A673 (cell line): ENCODE measurements at regions not wholly inside any gene's neighbourhood (a gene's known extent, or its start where the extent isn't known, plus 50 kb on each side); places are given as distances from the start of the nearest gene placed in this dataset.

ENCODE experiments used
- BruUV-seq: library from RNA; stranded (reverse); fragments of 400-500 nt; replicated peaks from 2 replicates; lab custom pipeline; 2021; lab: Mats Ljungman, UMichigan
- CTCF ChIA-PET: fragments of 300-600 bp; sonication (Branson Sonifier 250); formaldehyde crosslinking; loops from one replicate; lab custom pipeline; 2022; ENCODE audit warnings: antibody characterized with exemption; lab: Charles Lee
- POLR2A ChIA-PET: fragments of 300-600 bp; sonication (Branson Sonifier 250); formaldehyde crosslinking; loops from one replicate; lab custom pipeline; 2022; ENCODE audit warnings: antibody characterized with exemption; ENCODE audit not compliant: low non-redundant PET; lab: Charles Lee
- DNase-seq: peaks from one replicate; pipeline ENCODE4 v3.0.0-alpha.2; 2015; ENCODE audit warnings: low spot score
- H3K27ac ChIP-seq: fragments of 200-600 bp; sonication (generic); 2 replicates; pipeline ENCODE4 v1.5.1; 2016; ENCODE audit warnings: mixed run types, low read depth, mild to moderate bottlenecking, mixed read lengths, antibody characterized with exemption, low read length; ENCODE audit not compliant: poor library complexity, severe bottlenecking
- H3K27me3 ChIP-seq: fragments of 200-600 bp; sonication (generic); replicated peaks from 2 replicates; pipeline ENCODE4 v1.6.1; 2017; ENCODE audit warnings: mixed run types, low read depth, mild to moderate bottlenecking, mixed read lengths, antibody characterized with exemption, low read length; ENCODE audit not compliant: insufficient read depth, poor library complexity
- H3K36me3 ChIP-seq: fragments of 200-600 bp; sonication (generic); 2 replicates; pipeline ENCODE4 v1.6.1; 2016; ENCODE audit warnings: mixed run types, mild to moderate bottlenecking, mixed read lengths, antibody characterized with exemption, low read length; ENCODE audit not compliant: insufficient read depth, poor library complexity, severe bottlenecking
- H3K4me1 ChIP-seq: fragments of 200-600 bp; sonication (generic); 2 replicates; pipeline ENCODE4 v1.6.1; 2017; ENCODE audit warnings: mixed run types, mild to moderate bottlenecking, mixed read lengths, antibody characterized with exemption, low read length; ENCODE audit not compliant: insufficient read depth, poor library complexity, severe bottlenecking
- H3K4me3 ChIP-seq: fragments of 200-600 bp; sonication (generic); 2 replicates; pipeline ENCODE4 v1.5.1; 2016; ENCODE audit warnings: low read depth, mixed run types, mild to moderate bottlenecking, mixed read lengths, low read length; ENCODE audit not compliant: poor library complexity, severe bottlenecking
- H3K9me3 ChIP-seq: fragments of 200-600 bp; sonication (generic); 2 replicates; pipeline ENCODE4 v1.6.1; 2016; ENCODE audit warnings: mixed run types, low read depth, mild to moderate bottlenecking, mixed read lengths, antibody characterized with exemption, low read length; ENCODE audit not compliant: poor library complexity, severe bottlenecking
- EZH2 ChIP-seq: fragments of 200-600 bp; sonication (generic); IDR thresholded peaks from 2 replicates; pipeline ENCODE4 v1.6.1; 2017; ENCODE audit warnings: borderline replicate concordance, low read depth, mild to moderate bottlenecking, mixed read lengths, antibody characterized with exemption, low read length; ENCODE audit not compliant: poor library complexity, severe bottlenecking
- intact Hi-C: fragments of 100-400 bp; cut with micrococcal nuclease; formaldehyde crosslinking; loops from one replicate; pipeline ENCODE4 v1.10.0; 2022; ENCODE audit not compliant: unreplicated experiment
- TF ChIP-seq, protein P1 (sequence below): fragments of 300-800, 200-600 bp; sonication (generic); conservative IDR thresholded peaks from 2 replicates; pipeline ENCODE4 v1.5.1; 2017; ENCODE audit warnings: low read depth, mild to moderate bottlenecking, antibody characterized with exemption, low read length, moderate library complexity, mixed read lengths

- Histone ChIP-seq H3K4me3 (no peak overlapping the region), H3K4me1 (no peaks in the 10 kb centered on the region), H3K9me3 (no peaks in the 10 kb centered on the region), H3K27ac (no peak overlapping the region), H3K27me3 (peaks cover 25% of the 10 kb centered on the region), H3K36me3 (no peaks in the 10 kb centered on the region)
- DNase-seq: no peak
- BruUV-seq: no TSS peak
- ChIA-PET POLR2A (no interaction called here), CTCF (no interaction called here)
- intact Hi-C loops: no loop called here
- TF ChIP-seq, protein P1, sequence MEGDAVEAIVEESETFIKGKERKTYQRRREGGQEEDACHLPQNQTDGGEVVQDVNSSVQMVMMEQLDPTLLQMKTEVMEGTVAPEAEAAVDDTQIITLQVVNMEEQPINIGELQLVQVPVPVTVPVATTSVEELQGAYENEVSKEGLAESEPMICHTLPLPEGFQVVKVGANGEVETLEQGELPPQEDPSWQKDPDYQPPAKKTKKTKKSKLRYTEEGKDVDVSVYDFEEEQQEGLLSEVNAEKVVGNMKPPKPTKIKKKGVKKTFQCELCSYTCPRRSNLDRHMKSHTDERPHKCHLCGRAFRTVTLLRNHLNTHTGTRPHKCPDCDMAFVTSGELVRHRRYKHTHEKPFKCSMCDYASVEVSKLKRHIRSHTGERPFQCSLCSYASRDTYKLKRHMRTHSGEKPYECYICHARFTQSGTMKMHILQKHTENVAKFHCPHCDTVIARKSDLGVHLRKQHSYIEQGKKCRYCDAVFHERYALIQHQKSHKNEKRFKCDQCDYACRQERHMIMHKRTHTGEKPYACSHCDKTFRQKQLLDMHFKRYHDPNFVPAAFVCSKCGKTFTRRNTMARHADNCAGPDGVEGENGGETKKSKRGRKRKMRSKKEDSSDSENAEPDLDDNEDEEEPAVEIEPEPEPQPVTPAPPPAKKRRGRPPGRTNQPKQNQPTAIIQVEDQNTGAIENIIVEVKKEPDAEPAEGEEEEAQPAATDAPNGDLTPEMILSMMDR: no peak
- no peak for TF ChIP-seq EZH2
Observed at GRCh38 chr17:79145548-79145947, 70.9 kb downstream of the ENGASE start.

DNA sequence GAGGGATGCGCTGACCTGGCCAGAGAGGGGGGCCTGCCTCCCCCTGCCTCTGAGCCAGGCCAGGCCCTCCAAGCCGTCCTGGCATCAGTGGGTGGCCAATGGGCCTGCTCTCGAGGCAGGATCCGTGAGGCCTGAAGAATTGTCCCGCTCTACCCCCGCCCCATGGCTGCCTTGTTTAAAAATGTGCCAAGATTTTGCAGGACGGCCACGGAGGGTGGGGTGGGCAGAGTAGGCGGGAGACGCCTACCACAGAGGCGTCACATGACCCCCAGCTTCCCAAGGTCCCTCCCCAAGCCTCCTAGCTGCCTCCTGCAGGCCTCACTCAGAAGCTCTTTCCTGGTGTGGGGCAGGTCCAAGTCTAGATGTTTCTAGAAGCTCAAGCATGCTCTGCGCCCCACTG, 69.5 kb downstream of the ENGASE start:
- ChIA-PET CTCF (no interaction called here), POLR2A (no interaction called here)
- peaks cover 36% of the 10 kb centered on the region for H3K27me3 ChIP-seq
- BruUV-seq: no TSS peak
- no peak overlapping the region for H3K27ac ChIP-seq
- intact Hi-C loops: no loop called here
- H3K9me3 ChIP-seq: no peaks in the 10 kb centered on the region
- no peaks in the 10 kb centered on the region for H3K36me3 ChIP-seq
- TF ChIP-seq, protein P1: no peak
- no peak for TF ChIP-seq EZH2
- no peak overlapping the region for H3K4me3 ChIP-seq
- no peak for DNase-seq
- no peaks in the 10 kb centered on the region for H3K4me1 ChIP-seq

DNA sequence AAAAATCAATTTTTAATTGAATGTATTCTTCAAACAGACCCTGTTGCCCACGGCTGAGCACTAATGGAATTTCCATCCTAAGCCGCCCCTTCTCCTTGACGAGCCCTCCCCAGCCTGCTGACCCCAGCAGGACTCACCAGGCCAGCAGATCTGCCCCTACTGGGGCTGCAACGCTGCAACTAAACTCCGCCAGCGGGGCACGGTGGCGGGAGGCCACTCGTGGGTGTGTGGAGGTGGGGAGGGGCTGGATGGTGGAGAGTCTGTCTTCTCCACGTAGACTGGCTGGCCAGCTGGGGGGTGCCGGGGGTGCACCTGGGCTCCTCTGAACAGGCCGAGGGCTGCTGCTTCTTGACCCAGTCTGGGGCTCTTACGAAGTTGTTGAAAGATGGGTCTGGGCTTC, 67.8 kb downstream of the ENGASE start:
- no peak overlapping the region for H3K4me3 ChIP-seq
- H3K9me3 ChIP-seq: no peaks in the 10 kb centered on the region
- intact Hi-C loops: no loop called here
- ChIA-PET CTCF (no interaction called here), POLR2A (no interaction called here)
- peaks cover 48% of the 10 kb centered on the region for H3K27me3 ChIP-seq
- no TSS peak for BruUV-seq
- no peak for DNase-seq
- no peak for TF ChIP-seq EZH2
- TF ChIP-seq, protein P1: no peak
- H3K36me3 ChIP-seq: no peaks in the 10 kb centered on the region
- H3K27ac ChIP-seq: no peak overlapping the region
- H3K4me1 ChIP-seq: no peaks in the 10 kb centered on the region
